Stimulated activated CD4-positive, alpha-beta T cell treated with anti-CD3 and anti-CD28 coated beads, Interleukin-1b, Interleukin-23, amount 100 ng/mL, for 24 hours (primary cell): ENCODE measurements at regions not wholly inside any gene's neighbourhood (a gene's known extent, or its start where the extent isn't known, plus 50 kb on each side); places are given as distances from the start of the nearest gene placed in this dataset.
A peak's percentile ranks its signal among the peaks of the same experiment; 100 is the strongest.

Experiments used
- DNase-seq, 4 experiments: peaks; one replicate each; pipeline ENCODE4 v3.0.0-alpha.2; 2020; ENCODE audit warnings: low read depth in 4 of 4, low spot score in 1 of 4

DNA sequence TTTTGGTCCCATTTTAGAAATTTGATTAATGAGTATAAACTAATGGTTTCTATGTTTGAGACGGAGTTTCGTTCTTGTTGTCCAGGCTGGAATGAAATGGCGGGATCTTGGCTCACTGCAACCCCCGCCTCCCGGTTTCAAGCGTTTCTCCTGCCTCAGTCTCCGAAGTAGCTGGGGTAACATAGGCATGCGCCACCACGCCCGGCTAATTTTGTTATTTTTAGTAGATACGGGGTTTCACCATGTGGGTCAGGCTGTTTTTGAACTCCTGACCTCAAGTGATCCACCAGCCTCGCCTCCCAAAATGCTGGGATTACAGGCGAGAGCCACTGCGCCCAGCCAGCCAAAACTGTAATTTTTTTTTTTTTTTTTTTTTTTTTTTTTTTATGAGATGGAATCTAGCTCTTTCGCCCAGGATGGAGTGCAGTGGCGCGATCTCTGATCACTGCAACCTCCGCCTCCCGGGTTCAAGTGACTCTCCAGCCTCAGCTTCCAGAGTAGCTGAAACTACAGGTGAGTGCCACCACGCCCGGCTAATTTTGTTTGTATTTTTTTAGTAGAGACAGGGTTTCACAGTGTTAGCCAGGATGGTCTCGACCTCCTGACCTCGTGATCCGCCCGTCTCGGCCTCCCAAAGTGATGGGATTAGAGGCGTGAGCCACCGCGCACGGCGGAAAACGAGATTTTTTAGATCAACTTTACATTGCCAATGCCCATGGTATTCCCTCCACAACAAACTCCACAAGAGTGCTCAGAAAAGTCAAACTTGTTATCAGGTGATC is 127.8 kb downstream of the HFE start:
- no peak for DNase-seq

DNA sequence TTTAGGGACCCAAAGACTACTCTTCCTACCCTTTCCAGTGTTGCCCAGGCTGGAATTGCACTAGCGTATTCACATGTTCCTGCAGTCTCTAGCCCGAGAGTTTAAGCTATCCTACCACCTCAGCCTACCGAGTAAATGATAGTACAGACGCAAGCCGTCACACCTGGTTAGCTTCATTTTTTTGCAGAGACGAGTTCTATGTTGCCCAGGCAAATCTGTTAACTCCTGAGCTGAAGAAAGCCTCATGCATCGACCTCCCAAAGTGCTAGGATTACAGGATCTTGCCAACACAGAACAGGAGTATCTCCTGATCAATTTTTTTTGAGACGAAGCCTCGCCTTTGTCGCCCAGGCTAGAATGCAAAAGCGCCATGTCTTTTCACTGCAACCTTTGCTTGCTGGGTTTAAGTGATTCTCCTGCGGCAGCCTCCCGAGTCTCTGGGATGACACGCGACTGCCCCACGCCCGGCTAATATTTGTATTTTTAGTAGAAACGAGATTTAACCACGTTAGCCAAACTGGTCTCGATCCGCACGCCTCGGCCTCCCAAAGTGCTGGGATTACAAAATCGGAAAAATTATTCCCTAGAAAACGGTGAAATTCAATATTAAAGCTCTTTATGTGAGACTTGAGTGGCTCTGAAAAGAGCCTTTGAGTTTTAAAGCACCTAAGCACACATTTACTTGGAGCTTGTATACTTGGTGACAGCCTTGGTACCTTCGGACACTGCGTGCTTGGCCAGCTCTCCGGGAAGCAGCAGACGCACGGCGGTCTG is 128.5 kb downstream of the HFE start:
- no peak for DNase-seq

DNA sequence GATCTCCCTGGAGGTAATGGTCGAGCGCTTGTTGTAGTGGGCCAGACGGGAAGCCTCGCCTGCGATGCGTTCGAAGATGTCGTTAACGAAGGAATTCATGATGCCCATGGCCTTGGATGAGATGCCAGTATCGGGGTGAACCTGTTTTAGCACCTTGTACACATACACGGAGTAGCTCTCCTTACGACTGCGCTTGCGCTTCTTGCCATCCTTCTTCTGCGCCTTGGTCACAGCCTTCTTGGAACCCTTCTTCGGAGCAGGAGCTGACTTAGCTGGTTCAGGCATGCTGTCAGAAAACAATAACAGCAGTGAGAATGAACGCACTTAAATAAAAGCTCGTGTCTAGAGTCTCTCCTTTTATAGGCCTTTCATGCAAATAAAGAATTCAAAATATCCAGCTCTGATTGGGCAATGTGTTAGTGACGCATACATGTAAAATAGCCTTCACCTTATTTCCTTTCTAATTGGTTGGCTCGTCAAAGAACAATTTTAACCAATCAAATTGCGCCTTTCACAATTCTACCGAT is 129.2 kb downstream of the HFE start:
- peak in 2 of 4 experiments; percentile 55 to 65 for DNase-seq

DNA sequence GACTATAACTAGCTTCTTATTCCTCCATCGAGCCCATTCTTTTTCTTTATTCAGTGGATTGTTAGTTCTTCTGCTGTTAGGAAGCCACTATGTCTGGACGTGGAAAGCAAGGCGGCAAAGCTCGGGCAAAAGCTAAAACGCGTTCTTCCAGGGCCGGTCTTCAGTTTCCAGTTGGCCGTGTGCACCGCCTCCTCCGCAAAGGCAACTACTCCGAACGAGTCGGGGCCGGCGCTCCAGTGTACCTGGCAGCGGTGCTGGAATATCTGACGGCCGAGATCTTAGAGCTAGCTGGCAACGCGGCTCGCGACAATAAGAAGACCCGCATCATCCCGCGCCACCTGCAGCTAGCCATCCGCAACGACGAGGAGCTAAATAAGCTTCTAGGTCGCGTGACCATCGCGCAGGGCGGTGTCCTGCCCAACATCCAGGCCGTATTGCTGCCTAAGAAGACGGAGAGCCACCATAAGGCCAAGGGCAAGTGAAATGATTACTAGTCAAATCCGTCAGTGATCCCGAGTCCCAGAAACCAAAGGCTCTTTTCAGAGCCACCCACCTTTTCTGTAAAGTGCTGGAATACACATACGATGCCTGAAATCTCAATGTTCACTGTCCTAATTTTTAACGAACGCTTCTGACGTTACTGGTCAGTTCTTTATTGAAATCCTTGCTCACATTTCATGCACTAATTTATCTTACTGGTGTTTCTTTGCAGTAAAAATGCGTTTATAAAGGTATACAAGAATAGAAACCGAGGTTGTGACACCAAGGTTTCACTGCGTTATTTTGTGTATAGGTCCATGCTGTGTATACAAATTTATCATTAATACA is 129.9 kb downstream of the HFE start:
- peak in 3 of 4 experiments; percentile 41 to 72 (median 65) for DNase-seq

DNA sequence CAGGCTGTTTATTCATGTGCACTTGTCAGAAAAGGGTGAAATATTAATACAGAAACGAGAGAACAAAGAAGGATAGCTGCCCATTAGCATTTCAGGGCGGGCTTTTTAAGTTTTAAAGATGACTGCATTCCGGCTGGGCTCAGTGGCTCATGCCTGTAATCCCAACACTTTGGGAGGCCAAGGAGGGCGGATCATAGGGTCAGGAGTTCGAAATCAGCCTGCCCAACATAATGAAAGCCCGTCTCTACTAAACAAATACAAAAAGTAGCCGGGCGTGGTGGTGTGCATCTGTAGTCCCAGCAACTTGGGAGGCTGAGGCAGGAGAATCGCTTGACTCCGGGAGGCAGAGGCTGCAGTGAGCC is 130.5 kb downstream of the HFE start:
- DNase-seq: no peak

DNA sequence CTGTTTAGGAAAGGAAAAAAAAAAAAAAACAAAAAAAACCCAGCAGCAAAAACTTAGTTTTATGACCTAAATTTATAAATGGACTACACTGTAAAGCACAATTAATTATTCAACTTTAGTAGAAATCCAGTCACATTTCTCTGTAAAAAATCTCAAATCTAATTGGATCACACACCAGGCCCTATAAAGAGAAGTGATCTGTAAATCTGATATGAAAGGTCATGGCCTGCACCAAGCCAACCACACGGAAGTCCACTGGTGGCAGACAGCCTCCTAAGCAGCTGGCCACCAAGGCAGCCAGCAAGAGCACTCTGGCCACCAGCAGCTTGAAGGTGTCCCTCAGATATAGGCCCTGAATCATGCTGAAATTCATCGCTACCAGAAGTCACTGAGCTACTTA is 131.6 kb downstream of the HFE start:
- no peak for DNase-seq

DNA sequence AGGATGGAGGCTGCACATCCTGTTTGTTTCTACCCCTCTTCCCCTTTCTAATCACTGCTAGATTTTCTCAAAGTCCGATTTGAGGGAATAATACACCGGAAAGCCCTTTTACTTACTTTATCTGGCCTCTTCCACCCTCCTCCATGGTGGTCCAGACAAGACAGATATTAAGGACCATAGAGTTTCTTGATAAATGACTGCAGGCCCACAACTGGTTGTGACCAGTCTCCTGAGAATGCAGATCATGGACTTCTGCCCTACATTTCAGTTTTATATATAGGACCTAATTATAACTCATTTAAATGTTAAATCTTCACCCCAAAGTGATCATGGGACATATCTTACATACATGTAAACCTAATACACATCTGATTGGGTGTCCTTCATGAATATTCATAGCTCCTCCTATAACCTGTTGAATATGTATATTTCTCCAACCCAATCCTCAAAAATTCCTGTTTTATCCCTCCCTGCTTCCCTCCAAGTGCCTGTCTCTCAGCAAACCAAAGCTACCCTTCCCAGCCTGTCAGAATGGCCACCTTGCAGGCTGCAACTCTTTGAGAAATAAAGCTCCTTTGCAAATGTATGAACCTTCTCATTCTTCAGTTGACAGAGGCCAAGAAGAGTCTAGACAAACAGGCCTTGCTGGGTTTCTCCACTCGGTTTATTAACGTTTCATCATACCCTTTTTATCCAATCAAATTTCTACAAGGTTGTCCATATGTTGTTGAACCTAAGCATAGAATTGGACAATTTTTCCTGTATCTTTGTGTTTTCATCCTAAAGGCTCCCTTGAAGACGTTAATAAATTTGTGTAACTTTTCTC is 133.1 kb downstream of the HFE start:
- no peak for DNase-seq

DNA sequence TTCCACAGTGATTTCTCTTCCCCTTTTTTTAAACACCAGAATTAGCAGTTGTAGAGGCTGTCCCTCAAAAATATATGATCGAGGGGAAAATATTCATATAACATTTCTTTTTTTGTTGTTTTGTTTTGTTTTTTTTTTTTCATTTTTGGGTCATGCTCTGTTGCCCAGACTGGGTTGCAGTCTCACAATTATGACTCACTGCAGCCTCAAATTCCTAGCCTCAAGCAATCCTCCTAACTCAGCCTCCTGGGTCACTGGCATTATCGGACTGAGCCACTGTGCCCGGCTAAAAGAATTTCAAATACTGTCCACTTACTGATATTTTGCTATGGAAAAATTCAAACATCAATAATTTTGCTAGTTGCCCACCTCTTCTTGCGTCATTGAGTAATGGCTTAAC is 134.0 kb downstream of the HFE start:
- DNase-seq: no peak

DNA sequence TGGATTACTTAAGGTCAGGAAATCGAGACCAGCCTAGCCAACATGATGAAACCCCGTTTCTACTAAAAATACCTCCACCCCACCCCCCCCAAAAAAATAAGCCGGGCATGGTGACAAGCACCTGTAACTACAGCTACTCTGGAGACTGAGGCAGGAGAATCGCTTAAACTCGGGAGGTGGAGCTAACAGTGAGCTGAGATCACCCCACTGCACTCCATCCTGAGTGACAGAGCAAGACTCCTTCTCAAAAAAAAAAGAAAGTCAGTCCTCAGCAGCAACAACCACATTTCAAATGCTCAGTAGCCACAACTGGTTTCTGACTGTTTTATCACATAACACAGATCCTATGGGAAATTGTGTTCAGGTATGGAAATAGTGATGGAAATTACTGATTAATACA is 135.3 kb downstream of the HFE start:
- DNase-seq: no peak

DNA sequence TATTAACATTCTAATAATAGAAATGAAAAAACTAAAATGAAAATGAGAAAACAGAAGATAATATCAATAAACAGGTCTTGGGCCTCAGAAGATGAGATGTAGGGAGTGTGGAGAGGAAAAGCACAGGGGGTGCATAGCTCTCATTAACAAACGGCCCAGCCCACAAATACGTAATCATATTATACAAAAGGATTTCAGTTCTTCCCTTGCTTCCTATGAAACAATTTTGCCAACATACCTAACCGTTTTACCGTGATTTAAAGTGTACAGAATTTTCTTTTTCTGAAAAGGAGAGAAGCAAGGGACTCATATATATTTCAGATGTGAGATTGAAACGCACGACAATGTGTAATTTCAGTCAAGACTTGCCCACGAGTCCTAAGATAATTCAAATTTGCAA is 136.0 kb downstream of the HFE start:
- no peak for DNase-seq

DNA sequence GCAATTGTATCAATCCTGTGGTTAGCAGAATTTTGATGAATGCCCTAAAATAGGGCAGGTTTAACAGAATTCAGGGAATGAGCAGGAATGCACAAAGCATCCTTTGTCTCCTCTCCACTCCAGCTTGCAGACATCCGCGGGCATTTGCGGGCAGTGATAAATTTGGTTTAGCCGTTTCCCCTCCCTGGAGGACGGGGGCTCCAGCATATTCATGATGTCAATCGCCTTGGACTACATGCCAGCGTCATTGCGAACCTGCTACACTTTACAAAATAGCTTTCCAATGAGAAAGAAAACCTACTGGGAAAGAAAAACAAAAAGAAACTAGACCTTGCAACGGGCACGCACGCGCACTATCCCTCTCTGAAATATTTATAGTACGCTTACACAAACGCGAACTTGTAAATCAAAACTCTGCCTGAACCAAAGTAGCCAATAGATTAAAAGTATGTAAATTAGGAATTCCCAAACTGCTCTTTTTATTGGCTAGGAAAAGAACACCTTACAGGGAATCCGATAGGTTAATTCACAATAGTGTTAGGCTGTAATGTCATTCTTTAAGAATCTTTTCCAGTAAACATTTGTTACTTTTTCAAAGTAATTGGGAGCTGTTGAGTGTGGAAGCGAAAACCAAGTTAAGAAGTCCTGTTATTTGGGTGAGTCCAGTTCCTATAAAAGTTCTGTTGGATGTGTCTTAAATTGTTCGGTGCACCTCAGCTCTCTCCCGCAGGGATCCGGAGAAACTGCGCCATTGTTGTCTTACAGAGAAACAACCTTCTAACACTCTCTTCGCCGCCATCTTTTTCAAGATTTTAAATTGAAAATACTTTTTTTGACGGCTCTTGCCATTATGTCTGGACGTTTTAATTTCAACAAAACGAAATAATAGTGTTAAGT is 136.7 kb downstream of the HFE start:
- DNase-seq: peak in 1 of 4 experiments; percentile 33

DNA sequence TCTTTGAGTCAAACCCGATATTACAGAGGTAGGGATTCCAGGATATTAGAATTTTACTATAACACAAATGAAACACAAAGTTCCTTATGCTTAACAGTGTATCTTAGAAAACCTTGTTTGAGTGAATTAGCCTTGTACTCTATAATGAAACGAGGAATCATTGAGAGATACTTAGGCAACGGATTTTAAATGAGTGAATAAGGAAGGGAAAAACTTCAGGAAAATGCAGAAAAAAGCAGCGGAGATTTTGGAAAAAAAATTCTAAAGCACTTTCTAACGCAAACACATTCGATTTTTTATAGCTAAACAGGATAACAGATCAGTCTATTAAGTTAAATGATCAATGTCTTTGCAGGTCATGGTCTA is 137.3 kb downstream of the HFE start:
- no peak for DNase-seq

DNA sequence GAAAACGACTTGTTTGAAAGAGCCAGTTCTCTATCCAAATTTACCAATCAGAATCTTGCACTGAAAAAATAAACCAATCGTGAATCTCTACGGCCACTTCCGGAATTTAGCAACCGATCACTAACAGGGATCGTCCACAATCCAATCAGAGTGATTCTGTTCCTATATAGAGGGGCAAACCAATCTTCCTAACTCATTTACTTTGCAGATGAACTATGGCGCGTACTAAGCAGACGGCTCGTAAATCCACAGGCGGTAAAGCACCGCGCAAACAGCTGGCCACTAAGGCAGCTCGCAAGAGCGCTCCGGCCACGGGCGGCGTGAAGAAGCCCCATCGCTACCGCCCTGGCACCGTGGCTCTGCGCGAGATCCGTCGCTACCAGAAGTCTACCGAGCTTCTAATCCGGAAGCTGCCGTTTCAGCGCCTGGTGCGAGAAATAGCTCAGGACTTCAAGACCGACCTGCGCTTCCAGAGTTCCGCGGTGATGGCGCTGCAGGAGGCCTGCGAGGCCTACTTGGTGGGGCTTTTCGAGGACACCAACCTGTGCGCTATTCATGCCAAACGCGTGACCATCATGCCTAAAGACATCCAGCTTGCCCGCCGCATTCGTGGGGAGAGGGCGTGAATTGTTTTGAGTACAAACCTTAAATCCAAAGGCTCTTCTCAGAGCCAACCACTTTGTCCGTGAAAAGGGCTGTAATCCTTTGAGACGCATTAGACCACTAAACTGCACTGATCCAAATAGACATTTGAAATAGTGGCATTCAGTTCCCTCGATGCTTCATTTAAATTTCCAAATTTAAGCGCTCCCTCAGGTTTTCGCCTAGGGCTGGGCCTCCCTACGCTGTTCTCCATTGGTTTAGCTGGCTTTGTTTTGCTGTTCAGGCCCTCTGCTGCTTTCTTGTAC is 138.0 kb downstream of the HFE start:
- no peak for DNase-seq

DNA sequence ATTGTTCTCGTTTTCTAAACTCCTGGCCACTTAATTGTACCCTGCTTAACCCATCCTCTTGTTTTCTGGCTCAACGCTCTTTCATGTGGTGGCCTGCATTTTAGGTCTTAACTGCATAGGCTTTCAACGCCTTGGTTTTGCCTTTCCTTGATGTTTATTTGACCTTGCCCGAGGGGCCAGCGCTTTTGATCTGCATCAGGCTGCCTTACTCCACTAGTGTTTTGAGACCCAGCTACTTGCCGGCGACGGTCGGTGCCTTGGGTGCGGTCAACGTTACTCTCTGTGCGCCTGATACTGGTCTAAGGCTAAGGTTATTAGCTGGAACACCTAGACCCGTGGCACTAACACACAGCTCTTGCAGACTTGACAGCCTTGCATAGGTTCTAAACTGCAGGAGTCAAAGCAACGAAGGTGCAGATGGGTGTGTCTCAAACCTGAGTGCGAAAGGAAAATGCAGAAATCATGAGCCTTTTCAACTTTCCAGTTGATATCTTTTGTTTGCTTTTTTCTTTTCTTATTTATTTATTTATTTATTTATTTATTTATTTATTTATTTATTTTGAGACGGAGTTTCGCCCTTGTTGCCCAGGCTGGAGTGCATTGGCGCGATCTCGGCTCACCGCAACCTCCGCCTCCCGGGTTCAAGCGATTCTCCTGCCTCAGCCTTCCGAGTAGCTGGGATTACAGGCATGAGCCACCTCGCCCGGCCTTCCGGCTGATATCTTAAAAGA is 138.8 kb downstream of the HFE start:
- DNase-seq: no peak

DNA sequence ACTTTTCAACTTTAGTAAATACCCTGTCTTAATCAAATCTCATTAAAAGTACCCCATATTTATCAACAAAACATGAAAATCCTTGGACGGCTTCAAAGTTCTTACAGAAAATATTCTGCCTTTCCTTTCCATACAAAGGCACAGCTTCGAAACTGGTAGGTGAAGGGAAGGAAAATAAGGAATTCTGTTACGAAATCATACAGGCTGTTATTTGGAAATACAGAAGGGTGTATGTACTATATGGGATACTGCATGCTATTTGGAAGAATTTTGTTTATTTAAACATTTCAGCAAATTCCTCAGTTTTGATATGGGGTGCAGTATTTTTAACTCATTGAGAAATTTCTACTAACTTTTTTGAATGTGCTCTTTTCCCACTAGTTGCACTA is 138.4 kb upstream of the BTN3A2 start:
- DNase-seq: no peak

DNA sequence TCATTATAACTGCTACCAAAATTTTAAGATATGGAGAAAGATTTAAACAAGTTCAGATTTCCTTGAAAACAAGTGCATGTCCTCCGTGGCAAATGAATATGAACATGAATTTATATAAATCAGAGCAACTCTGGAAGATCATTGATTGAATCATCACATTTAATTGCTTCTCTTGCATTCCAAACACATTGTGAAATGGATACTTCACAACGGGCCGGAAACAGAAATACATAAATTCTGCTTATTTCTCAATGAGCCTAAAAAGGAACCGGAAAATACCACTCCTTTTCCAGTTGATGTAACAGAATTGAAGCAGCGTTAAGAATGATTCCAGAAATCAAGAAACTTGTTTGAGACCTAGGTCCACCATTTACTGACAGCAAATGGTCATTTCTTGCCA is 134.6 kb upstream of the BTN3A2 start:
- DNase-seq: no peak

DNA sequence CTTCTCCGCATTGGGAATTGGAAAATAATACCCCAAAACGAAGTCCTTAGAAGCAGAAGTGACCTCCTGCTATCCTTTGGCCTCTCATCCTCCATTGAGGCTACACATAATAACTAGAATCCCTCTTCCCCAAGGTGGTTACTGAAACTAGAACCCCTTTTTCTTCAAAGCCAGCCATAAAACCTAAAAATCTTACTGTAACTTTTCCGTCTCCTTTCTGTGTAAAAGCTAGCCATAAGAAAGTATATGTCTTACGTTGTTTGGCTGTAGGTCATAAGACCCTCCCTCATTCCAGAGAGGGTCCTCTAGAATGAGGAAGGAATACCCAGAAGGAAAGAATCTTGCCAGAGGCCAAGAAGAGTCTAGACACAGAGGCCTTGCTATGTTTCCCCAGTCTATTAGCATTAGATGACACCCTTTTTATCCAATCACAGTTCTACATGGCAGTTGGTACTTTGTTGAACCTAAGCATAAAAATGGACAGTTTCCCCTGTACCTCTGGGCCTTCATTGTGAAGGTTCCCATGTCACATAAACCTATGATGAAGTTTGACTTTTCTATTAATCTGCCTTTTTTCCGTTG is 133.9 kb upstream of the BTN3A2 start:
- DNase-seq: no peak
